GM19372 (cell line): ENCODE measurements at regions not wholly inside any gene's neighbourhood (a gene's known extent, or its start where the extent isn't known, plus 50 kb on each side); places are given as distances from the start of the nearest gene placed in this dataset.

ENCODE experiments used
- ATAC-seq: cut with Tn5 transposase; IDR thresholded peaks from one replicate; pipeline ENCODE4 v1.9.1; 2021; ENCODE audit warnings: mild to moderate bottlenecking, low read depth, moderate library complexity; ENCODE audit not compliant: unreplicated experiment

DNA sequence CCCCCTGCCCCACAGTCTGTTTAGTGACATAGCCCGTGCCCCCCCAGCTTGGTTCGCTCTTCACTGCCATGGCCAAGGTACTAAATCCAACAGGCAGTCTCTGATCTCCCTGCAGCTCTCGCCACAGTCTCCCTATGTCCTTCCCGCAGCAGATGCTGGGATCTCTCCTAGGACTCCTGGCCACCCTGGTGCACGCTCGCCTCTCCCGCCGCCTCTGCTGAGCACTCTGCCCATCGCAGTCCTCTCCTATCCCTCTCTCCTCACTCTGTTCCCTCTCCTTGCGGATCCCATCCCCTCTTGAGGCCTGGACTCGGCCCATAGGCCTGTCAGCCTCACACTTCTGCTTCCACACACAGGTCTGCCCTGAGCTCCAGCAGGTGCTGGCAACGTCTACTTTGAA lies 204.8 kb upstream of the TCERG1L start:
- no peak for ATAC-seq

- ATAC-seq, result no peak
Observed at GRCh38 chr10:131517781-131518180, 206.3 kb upstream of the TCERG1L start.

DNA sequence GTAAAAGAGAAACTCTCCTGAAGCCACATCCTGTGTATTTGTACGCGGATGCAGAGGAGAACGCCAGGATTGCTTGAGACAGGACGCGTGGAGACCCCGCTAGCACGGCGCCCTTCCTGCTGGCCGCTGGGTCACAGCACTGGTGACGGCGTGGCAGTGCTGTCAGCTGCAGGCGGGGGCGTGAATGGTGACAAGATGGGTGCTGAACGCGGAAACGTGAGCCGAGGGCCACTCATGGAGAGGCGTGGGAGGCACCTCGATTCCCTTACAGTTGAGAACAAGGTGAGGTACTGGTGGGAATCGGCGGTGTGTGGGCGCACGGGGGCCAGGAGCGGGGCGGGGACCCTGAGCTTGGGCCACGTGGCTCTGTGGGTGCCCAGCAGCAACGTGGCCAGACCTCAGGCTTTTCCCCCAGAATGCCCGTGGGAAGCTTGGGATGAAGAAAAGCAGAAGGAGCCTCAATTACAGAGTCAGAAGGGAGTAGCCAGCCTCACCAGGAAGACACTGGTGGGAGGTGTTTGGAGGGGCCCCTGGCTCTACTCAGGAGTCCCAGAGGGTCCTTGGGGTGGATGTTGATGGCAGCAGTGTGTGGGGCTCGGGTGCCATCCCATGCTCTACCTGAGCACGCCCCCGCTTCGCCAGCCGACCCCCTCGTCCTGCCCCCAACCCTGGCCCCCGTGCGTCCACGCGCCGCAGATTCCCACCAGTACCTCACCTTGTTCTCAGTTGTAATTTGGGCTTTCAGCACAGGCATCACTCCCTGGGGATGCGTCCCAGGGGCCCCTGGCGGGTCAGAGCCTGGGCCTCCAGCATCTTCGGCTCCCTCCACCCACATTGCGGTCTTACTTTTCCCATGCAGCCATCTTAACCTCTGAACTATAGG lies 208.4 kb upstream of the TCERG1L start:
- ATAC-seq, result no peak

DNA sequence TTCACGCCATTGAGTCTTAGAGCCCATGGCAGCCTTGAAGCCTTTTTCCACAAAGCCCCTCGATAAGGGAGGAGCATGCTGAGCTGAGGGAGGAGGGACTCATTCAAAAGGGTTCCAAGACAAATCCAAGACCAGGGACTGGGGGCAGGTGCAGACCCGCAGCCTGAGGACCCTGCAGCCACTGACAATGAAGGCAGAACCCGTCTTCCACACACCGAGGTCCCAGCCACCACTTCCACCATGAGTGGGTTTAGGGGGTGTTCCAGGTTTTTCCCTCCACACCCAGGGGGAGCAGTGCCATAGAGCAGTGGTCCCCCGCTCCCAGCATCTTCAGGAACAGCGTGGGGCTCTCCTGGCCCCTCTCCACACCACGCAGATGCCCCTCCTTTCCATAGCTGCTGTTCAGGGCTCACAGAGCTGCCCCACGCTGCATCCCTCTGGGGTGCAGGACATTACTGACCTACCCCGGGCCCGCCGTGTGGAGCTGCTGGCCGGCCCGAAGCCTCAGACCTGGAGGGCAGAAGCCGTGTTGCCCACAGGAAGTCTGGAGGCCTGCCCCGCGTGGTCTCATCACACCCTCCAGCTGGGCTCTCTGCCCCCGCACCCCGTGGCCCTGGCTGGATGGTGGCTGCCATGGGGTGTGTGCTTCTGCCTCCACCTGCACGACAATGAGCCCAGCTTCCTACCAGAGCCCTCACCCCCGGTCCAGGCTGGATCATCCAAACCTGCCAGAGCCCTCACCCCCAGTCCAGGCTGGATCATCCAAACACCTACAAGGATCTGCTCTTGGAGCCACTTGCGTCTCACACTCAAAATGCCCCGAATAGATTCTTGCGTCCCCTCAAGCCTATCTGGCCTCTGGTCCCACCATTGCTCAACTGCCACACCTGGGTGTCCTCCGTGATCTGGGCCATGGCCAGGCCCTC lies 220.0 kb upstream of the TCERG1L start:
- no peak for ATAC-seq

DNA sequence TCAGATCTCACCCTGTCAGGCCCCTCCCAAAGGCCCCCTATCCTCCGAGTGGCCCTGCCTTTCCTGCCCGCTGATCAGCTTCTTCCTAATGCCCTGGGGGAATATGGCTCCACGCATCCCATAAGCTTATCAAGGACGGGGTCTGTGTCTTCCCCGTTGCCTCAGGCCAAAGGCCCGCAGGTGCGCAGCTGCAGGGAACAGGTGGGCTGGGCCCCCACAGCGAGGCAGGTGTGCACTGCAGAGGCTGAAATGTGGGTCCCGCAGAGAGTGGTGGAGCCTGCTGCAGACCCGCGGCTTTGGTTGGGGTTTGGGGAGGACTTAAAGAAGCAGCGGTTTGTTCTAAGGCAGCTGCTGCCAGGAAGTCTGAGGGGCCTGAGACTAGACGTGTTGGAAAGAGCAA lies 220.8 kb upstream of the TCERG1L start:
- no peak for ATAC-seq

- ATAC-seq, result no peak
Observed at GRCh38 chr10:131532745-131533341, 221.3 kb upstream of the TCERG1L start.

GRCh38 chr10:131533846-131534526 lies 222.5 kb upstream of the TCERG1L start:
- ATAC-seq, result no peak

GRCh38 chr10:131534836-131535235 lies 223.3 kb upstream of the TCERG1L start:
- ATAC-seq, result no peak

DNA sequence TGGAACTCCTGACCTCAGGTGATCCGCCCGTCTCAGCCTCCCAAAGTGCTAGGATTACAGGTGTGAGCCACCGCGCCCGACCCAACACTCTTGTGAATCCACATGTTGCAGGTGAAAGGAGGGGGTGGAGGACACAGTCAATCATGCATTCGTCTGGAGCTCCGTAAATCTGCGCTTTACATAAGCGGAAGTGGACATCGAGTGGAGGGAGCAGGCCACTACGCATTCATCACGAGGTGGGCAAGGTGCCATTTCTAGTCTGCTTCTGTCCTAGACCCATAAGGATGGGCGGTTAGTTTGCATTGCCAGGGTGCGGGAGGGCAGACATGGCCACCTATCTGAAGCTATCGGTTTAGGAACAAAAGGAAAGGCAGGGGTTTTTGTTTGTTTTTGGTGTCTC lies 225.2 kb upstream of the TCERG1L start:
- no peak for ATAC-seq

DNA sequence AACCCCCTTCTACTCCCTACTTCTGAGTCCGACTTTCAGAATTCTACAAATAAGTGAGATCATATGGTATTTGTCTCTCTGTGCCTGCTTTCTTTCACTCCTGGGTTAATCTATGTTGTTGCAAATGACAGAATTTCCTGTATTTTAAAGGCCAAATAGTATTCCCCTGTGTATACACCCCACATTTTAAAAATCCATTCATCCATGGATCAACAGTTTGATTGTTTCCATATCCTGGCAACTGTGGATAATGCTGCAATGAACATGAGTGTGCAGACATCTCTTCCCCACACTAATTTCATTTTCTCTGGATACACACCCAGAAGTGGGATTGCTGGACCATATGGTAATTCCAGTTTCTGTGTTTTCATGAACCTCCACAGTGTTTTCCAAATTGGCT lies 225.8 kb upstream of the TCERG1L start:
- no peak for ATAC-seq

- ATAC-seq, result no peak
Observed at GRCh38 chr10:131544495-131544894, 233.0 kb upstream of the TCERG1L start.

- no peak for ATAC-seq
Observed at GRCh38 chr10:131546086-131546810, 234.7 kb upstream of the TCERG1L start.

GRCh38 chr10:131547129-131547799 lies 235.7 kb upstream of the TCERG1L start:
- no peak for ATAC-seq

DNA sequence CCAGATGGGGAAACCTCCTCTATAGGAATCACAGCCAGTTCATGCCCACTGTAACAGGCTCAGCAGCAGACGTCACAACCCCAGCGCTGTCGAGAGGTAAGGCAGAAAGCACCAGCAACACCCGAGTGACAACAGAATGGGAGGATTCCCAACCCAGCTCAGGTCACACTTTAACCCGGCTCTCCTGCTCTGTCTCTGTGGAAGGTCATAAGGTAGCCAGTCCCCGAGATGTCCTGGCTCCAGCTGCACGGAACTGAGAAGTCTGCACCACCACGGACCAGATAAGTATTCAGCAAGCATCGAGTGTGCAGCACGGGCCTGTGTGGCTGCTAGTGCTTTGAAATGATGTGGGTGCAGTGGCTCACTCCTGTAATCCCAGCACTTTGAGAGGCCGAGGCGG lies 236.7 kb upstream of the TCERG1L start:
- ATAC-seq, result no peak

DNA sequence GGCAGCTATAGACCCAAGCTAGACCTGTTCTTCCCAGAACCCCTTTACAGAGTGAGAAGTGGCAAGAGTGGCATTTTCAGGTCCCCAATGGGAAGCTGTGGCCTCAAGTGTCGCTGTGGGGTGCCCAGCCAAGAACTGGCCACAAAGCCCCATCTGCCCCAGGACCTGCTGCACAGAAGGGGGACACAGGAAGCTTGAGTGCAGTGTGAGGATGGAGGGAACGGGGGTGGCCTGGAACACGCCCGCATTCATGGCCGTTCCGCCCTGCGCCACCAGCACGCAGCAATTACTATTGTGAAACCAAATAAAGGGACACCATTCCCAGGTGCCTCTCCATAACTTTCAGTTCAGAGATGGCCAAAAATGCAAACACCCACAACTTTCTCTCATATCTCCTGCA lies 237.6 kb upstream of the TCERG1L start:
- no peak for ATAC-seq

- ATAC-seq, result no peak
Observed at GRCh38 chr10:131553121-131553520, 241.6 kb upstream of the TCERG1L start.

DNA sequence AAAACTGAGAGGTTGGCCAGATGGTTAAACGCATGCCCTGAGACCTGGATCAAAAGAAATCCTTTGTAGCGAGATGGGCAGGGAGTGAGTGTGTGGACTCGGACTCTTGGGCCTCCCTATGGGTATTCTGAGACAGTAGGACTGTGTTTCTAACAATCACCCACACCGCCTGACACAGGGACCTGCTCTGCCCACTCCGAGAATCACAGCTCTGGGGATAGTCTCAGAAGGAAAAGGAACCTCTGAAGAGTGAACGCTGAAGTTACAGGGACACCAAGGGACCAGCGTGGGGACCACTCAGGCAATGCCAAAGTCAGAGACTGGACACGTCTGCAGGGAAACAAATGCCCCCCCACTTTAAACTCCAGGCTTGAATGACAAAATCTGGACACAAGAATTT lies 242.1 kb upstream of the TCERG1L start:
- ATAC-seq, result no peak

GRCh38 chr10:131554821-131555220 lies 243.3 kb upstream of the TCERG1L start:
- ATAC-seq, result no peak

DNA sequence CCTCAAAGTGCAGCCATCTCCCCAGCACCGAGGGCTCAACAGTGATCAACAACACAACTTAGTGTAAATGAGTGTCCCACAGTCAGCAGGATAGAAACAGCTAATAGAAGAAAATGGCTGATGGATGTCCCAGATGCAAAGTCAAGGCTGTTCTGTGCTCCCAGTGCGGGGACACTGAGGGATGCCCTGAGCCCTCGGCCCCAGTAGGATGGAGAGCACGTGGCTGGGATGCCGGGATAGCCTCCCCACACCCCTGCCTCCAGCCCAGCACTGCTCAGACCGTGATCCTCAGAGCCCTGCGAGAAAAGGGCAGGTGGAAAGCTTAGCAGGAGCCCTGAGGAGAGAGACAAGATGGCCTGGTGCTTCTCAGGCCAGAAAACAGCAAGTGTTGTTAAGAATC lies 243.9 kb upstream of the TCERG1L start:
- ATAC-seq, result no peak
